ENCODE measurements at regions not wholly inside any gene's neighbourhood (a gene's known extent, or its start where the extent isn't known, plus 50 kb on each side); places are given as distances from the start of the nearest gene placed in this dataset.

DNA sequence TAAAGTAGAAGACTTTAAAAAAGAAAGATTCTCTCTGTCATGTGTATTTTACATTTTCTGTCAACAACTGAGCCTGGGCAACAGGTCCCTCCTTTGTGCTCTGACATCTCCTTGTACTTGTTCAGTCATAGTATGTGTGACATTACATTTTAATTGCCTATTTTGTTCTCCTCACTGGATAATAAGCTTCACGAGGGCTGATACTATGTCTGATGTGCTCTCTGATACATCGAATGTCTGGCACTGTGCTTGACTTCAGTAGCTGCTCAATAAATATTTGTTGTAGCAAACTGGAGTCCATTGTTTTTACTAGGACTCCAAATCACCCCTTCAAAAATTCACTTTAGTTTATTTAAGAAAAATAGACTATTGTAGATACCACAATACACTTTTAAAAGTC, 482.0 kb downstream of the RASEF start:
- Histone ChIP-seq H3K9me2 (ENCODE audit: insufficient read depth, low read length) (no peaks in the 10 kb centered on the region), H3K4me2 (ENCODE audit: low read length) (no peak overlapping the region), H3F3A (ENCODE audit: insufficient read depth, low read length, poor library complexity, severe bottlenecking) (no peaks in the 10 kb centered on the region), H2AFZ (ENCODE audit: low read depth, low read length) (no peak overlapping the region), H4K20me1 (ENCODE audit: insufficient read depth) (no peaks in the 10 kb centered on the region), H3K27ac (ENCODE audit: low read length) (no peak overlapping the region), H3K4me3 (ENCODE audit: low read length) (no peak overlapping the region), H3K36me3 (ENCODE audit: insufficient read depth, low read length) (no peaks in the 10 kb centered on the region), H3K79me2 (replicated peaks; ENCODE audit: insufficient read depth, low read length) (no peaks in the 10 kb centered on the region), H3K27me3 (ENCODE audit: insufficient read depth, low read depth, low read length) (no peaks in the 10 kb centered on the region), H3K9me3 (ENCODE audit: low read length) (no peaks in the 10 kb centered on the region), H3K9ac (ENCODE audit: low read length) (no peak overlapping the region)
- TF ChIP-seq, protein P1, sequence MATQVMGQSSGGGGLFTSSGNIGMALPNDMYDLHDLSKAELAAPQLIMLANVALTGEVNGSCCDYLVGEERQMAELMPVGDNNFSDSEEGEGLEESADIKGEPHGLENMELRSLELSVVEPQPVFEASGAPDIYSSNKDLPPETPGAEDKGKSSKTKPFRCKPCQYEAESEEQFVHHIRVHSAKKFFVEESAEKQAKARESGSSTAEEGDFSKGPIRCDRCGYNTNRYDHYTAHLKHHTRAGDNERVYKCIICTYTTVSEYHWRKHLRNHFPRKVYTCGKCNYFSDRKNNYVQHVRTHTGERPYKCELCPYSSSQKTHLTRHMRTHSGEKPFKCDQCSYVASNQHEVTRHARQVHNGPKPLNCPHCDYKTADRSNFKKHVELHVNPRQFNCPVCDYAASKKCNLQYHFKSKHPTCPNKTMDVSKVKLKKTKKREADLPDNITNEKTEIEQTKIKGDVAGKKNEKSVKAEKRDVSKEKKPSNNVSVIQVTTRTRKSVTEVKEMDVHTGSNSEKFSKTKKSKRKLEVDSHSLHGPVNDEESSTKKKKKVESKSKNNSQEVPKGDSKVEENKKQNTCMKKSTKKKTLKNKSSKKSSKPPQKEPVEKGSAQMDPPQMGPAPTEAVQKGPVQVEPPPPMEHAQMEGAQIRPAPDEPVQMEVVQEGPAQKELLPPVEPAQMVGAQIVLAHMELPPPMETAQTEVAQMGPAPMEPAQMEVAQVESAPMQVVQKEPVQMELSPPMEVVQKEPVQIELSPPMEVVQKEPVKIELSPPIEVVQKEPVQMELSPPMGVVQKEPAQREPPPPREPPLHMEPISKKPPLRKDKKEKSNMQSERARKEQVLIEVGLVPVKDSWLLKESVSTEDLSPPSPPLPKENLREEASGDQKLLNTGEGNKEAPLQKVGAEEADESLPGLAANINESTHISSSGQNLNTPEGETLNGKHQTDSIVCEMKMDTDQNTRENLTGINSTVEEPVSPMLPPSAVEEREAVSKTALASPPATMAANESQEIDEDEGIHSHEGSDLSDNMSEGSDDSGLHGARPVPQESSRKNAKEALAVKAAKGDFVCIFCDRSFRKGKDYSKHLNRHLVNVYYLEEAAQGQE (IDR thresholded peaks at IDR 0.05; ENCODE audit: borderline replicate concordance): no peak
- TF ChIP-seq POLR2AphosphoS5 (IDR thresholded peaks at IDR 0.05): no peak
- TF ChIP-seq MXI1 (conservative IDR thresholded peaks at IDR 0.05; ENCODE audit: poor library complexity, severe bottlenecking): no peak
- no peak for TF ChIP-seq EP300 (conservative IDR thresholded peaks at IDR 0.05; ENCODE audit: poor library complexity, severe bottlenecking)
- no peak for TF ChIP-seq RAD21 (conservative IDR thresholded peaks at IDR 0.05)
- TF ChIP-seq SMC3 (conservative IDR thresholded peaks at IDR 0.05; ENCODE audit: poor library complexity): no peak
- no peak for TF ChIP-seq EZH2 (IDR thresholded peaks at IDR 0.05; ENCODE audit: borderline replicate concordance, insufficient read depth, low read length, poor library complexity, severe bottlenecking)
- no peak for TF ChIP-seq TAF1 (IDR thresholded peaks at IDR 0.05; ENCODE audit: low read depth)
- TF ChIP-seq, protein P2, sequence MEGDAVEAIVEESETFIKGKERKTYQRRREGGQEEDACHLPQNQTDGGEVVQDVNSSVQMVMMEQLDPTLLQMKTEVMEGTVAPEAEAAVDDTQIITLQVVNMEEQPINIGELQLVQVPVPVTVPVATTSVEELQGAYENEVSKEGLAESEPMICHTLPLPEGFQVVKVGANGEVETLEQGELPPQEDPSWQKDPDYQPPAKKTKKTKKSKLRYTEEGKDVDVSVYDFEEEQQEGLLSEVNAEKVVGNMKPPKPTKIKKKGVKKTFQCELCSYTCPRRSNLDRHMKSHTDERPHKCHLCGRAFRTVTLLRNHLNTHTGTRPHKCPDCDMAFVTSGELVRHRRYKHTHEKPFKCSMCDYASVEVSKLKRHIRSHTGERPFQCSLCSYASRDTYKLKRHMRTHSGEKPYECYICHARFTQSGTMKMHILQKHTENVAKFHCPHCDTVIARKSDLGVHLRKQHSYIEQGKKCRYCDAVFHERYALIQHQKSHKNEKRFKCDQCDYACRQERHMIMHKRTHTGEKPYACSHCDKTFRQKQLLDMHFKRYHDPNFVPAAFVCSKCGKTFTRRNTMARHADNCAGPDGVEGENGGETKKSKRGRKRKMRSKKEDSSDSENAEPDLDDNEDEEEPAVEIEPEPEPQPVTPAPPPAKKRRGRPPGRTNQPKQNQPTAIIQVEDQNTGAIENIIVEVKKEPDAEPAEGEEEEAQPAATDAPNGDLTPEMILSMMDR (IDR thresholded peaks at IDR 0.05; ENCODE audit: poor library complexity, severe bottlenecking): no peak

DNA sequence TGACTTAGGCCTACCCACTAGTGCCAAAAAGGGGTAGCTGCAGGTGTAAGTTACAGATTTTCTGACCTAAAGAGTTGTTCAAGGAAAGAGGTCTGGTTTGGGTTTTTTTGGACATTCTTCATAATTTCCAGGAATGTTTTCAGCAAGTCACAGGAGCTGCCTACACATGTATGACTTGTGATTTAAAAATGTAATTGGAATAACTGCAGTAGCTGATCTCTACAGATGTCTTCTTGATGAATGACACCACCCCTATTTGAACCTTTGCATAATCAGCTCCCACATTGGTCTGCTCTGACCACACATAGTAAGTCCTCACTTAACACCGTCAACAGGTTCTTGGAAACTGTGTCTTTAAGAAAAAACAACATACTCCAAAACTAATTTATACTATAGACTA, 481.4 kb downstream of the RASEF start:
- H3F3A ChIP-seq (ENCODE audit: insufficient read depth, low read length, poor library complexity, severe bottlenecking): no peaks in the 10 kb centered on the region
- H3K27me3 ChIP-seq (ENCODE audit: insufficient read depth, low read depth, low read length): no peaks in the 10 kb centered on the region
- H3K9me2 ChIP-seq (ENCODE audit: insufficient read depth, low read length): no peaks in the 10 kb centered on the region
- H3K27ac ChIP-seq (ENCODE audit: low read length): no peak overlapping the region
- no peak overlapping the region for H3K9ac ChIP-seq (ENCODE audit: low read length)
- H3K79me2 ChIP-seq (replicated peaks; ENCODE audit: insufficient read depth, low read length): no peaks in the 10 kb centered on the region
- TF ChIP-seq RAD21 (conservative IDR thresholded peaks at IDR 0.05) (no peak), TAF1 (IDR thresholded peaks at IDR 0.05; ENCODE audit: low read depth) (no peak), SMC3 (conservative IDR thresholded peaks at IDR 0.05; ENCODE audit: poor library complexity) (no peak), EZH2 (IDR thresholded peaks at IDR 0.05; ENCODE audit: borderline replicate concordance, insufficient read depth, low read length, poor library complexity, severe bottlenecking) (no peak), MXI1 (conservative IDR thresholded peaks at IDR 0.05; ENCODE audit: poor library complexity, severe bottlenecking) (no peak)
- TF ChIP-seq, protein P1 (IDR thresholded peaks at IDR 0.05; ENCODE audit: borderline replicate concordance): no peak
- TF ChIP-seq, protein P2 (IDR thresholded peaks at IDR 0.05; ENCODE audit: poor library complexity, severe bottlenecking): no peak
- H2AFZ ChIP-seq (ENCODE audit: low read depth, low read length): no peak overlapping the region
- no peaks in the 10 kb centered on the region for H3K36me3 ChIP-seq (ENCODE audit: insufficient read depth, low read length)
- no peaks in the 10 kb centered on the region for H4K20me1 ChIP-seq (ENCODE audit: insufficient read depth)
- H3K9me3 ChIP-seq (ENCODE audit: low read length): no peaks in the 10 kb centered on the region
- no peak overlapping the region for H3K4me2 ChIP-seq (ENCODE audit: low read length)
- no peak overlapping the region for H3K4me3 ChIP-seq (ENCODE audit: low read length)
